ENCODE measurements at regions not wholly inside any gene's neighbourhood (a gene's known extent, or its start where the extent isn't known, plus 50 kb on each side); places are given as distances from the start of the nearest gene placed in this dataset.

DNA sequence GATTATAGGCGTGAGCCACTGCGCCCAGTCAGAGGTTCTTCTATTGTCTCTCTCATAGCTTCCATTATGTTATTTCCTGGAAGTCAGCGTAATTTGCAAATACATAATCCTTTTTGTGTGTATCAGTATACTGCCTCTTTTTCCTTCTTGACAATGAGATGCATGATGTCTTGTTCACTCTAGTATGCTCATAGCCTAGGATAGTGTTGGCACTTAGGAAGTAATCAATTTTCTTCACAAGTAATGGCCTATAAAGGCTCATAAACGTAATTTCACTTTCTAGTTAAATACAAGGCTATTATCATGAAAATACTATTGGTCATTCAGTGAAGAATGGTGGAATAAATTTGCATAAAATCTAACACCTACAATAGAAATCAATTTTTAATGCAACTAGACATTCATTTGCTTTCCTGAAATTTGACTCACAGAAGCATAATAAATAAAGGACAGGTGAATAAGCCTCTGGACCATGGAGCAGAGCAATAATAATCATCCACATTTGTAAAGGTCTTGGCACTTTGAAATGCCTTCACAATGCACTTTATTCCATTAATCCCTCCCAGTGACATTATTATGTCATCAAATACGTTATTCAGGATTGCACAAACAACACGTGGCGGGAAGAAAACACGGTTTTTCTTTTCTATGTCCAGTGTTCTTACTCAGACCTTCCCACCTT is 366.9 kb upstream of the BTBD3 start:
- TF ChIP-seq, protein P1, sequence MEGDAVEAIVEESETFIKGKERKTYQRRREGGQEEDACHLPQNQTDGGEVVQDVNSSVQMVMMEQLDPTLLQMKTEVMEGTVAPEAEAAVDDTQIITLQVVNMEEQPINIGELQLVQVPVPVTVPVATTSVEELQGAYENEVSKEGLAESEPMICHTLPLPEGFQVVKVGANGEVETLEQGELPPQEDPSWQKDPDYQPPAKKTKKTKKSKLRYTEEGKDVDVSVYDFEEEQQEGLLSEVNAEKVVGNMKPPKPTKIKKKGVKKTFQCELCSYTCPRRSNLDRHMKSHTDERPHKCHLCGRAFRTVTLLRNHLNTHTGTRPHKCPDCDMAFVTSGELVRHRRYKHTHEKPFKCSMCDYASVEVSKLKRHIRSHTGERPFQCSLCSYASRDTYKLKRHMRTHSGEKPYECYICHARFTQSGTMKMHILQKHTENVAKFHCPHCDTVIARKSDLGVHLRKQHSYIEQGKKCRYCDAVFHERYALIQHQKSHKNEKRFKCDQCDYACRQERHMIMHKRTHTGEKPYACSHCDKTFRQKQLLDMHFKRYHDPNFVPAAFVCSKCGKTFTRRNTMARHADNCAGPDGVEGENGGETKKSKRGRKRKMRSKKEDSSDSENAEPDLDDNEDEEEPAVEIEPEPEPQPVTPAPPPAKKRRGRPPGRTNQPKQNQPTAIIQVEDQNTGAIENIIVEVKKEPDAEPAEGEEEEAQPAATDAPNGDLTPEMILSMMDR (IDR thresholded peaks at IDR 0.05; ENCODE audit: borderline replicate concordance, control extremely low read depth, extremely low read depth, insufficient read depth, missing control alignments) = no peak
- in situ Hi-C loops (cut with MboI; ENCODE audit: low sequenced_read_pairs, unreplicated experiment) = loop anchor here (25.0 kb wide), 1 partner anchor 1913 kb away; no protein-coding TSS in a partner anchor
- DNase-seq (ENCODE audit: low spot score) = no peak

DNA sequence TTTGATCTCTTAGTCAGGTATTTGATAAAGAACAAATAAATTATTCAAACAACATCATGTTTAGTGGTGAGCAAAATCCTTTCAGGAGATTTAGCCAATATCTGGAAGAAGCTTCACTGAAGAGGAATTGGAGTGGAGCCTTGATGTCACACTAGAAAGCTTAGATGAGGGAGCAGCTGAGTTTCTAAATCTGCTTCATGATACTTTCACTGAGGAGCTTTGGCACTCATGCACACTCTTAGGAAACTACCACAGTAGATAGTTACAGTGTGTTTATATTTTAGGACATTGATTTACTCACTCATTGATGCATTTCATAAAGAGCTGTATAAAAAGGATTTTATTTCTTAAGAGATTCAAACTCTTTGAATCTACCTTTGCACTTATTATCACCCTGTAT is 366.2 kb upstream of the BTBD3 start:
- no peak for DNase-seq (ENCODE audit: low spot score)
- in situ Hi-C loops (cut with MboI; ENCODE audit: low sequenced_read_pairs, unreplicated experiment) = loop anchor here (25.0 kb wide), 1 partner anchor 1914 kb away; no protein-coding TSS in a partner anchor
- TF ChIP-seq, protein P1 (IDR thresholded peaks at IDR 0.05; ENCODE audit: borderline replicate concordance, control extremely low read depth, extremely low read depth, insufficient read depth, missing control alignments) = no peak

DNA sequence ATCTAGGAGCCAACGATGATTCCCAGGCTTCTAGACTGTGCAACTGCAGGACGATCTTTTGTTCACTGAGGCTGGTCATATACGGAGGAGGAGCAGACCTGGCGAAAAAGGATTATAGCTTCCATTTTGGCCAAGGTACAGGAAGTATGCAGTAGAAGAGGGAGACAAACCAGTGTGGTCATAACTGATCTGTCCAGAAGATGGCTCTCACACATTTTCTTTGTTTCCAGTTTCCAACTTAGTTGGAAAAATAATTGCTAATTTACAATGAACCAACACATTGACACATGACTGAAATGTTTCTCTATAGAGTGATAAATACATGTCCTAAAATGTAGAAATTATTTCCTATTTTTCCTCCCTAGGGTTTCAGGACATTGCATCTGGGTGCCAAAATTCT is 364.1 kb upstream of the BTBD3 start:
- in situ Hi-C loops (cut with MboI; ENCODE audit: low sequenced_read_pairs, unreplicated experiment) = loop anchor here (25.0 kb wide), 1 partner anchor 1916 kb away; no protein-coding TSS in a partner anchor
- DNase-seq (ENCODE audit: low spot score) = no peak
- TF ChIP-seq, protein P1 (IDR thresholded peaks at IDR 0.05; ENCODE audit: borderline replicate concordance, control extremely low read depth, extremely low read depth, insufficient read depth, missing control alignments) = no peak

DNA sequence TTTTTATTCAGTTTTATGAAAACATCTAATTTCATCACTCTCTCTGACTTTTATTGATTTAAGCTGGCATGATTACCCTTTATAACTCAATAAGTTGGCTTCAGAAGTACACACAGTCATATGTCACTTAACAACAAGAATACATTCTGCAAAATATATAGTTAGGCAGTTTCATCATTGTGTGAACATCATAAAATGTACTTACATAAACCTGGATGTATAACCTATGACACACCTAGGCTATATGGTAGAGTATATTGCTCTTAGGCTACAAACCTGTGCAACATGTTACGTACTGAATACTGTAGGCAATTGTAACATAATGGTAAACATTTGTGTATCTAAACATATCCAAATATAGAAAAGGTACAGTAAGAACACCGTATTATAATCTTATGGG is 362.2 kb upstream of the BTBD3 start:
- DNase-seq (ENCODE audit: low spot score) = no peak
- in situ Hi-C loops (cut with MboI; ENCODE audit: low sequenced_read_pairs, unreplicated experiment) = loop anchor here (25.0 kb wide), 1 partner anchor 1918 kb away; no protein-coding TSS in a partner anchor
- TF ChIP-seq, protein P1 (IDR thresholded peaks at IDR 0.05; ENCODE audit: borderline replicate concordance, control extremely low read depth, extremely low read depth, insufficient read depth, missing control alignments) = no peak

DNA sequence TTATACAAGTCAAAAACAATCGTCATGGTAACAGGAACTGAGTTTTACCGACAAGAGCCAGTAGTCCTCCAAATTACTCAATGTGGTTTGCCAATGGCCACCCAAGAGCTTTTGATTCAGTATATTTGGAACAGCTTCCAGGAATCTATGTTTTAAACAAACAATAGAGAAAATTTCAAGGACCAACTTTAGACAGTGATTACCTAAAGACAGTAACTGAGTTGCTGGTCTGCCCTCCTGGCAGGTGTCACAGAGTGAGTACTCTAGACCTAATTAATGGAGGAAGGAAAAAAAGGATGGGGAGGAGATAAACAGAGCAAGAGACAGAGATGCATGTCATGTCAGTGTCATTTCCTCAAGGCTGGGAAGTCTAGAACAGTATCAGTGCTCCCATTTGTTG is 361.3 kb upstream of the BTBD3 start:
- no peak for DNase-seq (ENCODE audit: low spot score)
- in situ Hi-C loops (cut with MboI; ENCODE audit: low sequenced_read_pairs, unreplicated experiment) = loop anchor here (25.0 kb wide), 1 partner anchor 1919 kb away; no protein-coding TSS in a partner anchor
- TF ChIP-seq, protein P1 (IDR thresholded peaks at IDR 0.05; ENCODE audit: borderline replicate concordance, control extremely low read depth, extremely low read depth, insufficient read depth, missing control alignments) = no peak

DNA sequence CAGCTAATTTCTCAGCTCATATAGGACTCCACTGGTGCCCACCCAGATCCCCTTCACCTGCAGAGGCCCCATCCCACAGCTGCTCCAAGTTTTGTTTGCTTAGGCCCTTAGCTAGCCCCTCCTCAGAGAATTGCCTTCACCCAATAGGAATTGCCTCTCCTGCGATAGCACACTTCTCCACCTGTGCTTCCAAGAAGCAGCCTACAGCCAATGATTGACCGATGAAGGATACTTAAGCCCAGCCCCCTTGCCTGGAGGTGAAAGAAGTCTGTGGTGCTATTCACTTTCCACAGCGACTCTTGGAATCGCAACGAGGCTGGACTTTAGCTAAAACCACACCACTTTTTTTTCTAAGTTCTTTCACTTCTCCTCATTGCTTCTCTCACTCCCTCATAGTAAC is 353.2 kb upstream of the BTBD3 start:
- in situ Hi-C loops (cut with MboI; ENCODE audit: low sequenced_read_pairs, unreplicated experiment) = loop anchor here (25.0 kb wide), 1 partner anchor 1927 kb away; no protein-coding TSS in a partner anchor
- no peak for DNase-seq (ENCODE audit: low spot score)
- TF ChIP-seq, protein P1 (IDR thresholded peaks at IDR 0.05; ENCODE audit: borderline replicate concordance, control extremely low read depth, extremely low read depth, insufficient read depth, missing control alignments) = no peak

All from GM13976 (cell line).